Kidney (tissue), 13 donors: ENCODE measurements at regions not wholly inside any gene's neighbourhood (a gene's known extent, or its start where the extent isn't known, plus 50 kb on each side); places are given as distances from the start of the nearest gene placed in this dataset.
"Not testable (repeated sequence)": the region's sequence is repeated elsewhere in the genome, so short reads cannot be mapped to it uniquely, and the experiment has no call there.

ENCODE experiments used
- DNase-seq, 5 donors: peaks; one replicate each; pipeline ENCODE4 v3.0.0-alpha.2; 2013 to 2020
- FAIRE-seq: peaks from 2 replicates; lab custom pipeline; 2012; peaks lifted over from hg19 to GRCh38; lab: Jason Lieb, UNC
- H3K27ac ChIP-seq, 2 donors: one replicate each; pipeline ENCODE4 v1.7.0; 2013; ENCODE audit warnings: low read depth in 2 of 2, low read length in 2 of 2, inconsistent platforms in 1 of 2
- H3K27me3 ChIP-seq: one replicate; pipeline ENCODE4 v1.7.1; 2013; ENCODE audit warnings: low read length, inconsistent platforms; ENCODE audit not compliant: control insufficient read depth, insufficient read depth
- H3K36me3 ChIP-seq, 3 donors: one replicate each; pipeline versions ENCODE4 v1.7.0 to v1.7.1; 2013; ENCODE audit warnings: low read length in 3 of 3, control low read depth in 1 of 3, inconsistent platforms in 1 of 3; ENCODE audit not compliant: insufficient read depth in 3 of 3, control insufficient read depth in 2 of 3
- H3K4me1 ChIP-seq, 3 donors: one replicate each; pipeline versions ENCODE4 v1.7.0 to v1.7.1; 2013; ENCODE audit warnings: low read length in 3 of 3, inconsistent platforms in 1 of 3, low read depth in 1 of 3; ENCODE audit not compliant: control insufficient read depth in 2 of 3, insufficient read depth in 2 of 3
- H3K4me3 ChIP-seq, 3 donors: one replicate each; pipeline versions ENCODE4 v1.7.0 to v1.8.1; 2013; ENCODE audit warnings: low read length in 3 of 3, control low read depth in 1 of 3, inconsistent platforms in 1 of 3
- H3K9ac ChIP-seq, 3 donors: one replicate each; pipeline versions ENCODE4 v1.7.0 to v1.7.1; 2013; ENCODE audit warnings: low read length in 3 of 3, control low read depth in 1 of 3, inconsistent platforms in 1 of 3
- H3K9me3 ChIP-seq, 3 donors: one replicate each; pipeline versions ENCODE4 v1.7.0 to v1.7.1; 2013; ENCODE audit warnings: low read length in 3 of 3, control low read depth in 1 of 3, inconsistent platforms in 1 of 3; ENCODE audit not compliant: control insufficient read depth in 2 of 3, insufficient read depth in 1 of 3
- CTCF ChIP-seq: IDR thresholded peaks from 3 replicates; pipeline ENCODE4 v1.5.1; 2012; ENCODE audit warnings: mild to moderate bottlenecking, moderate library complexity, borderline replicate concordance; ENCODE audit not compliant: insufficient read depth; ENCODE audit errors: extremely low read depth
- intact Hi-C: fragments of 100-400 bp; cut with DNase I; formaldehyde crosslinking; loops from one replicate; pipeline ENCODE4 v1.11.1; 2022
- donor health status: control.
- donor health status: control.
- donor health status: control.
- donor health status: control.
- donor health status: control.
- donor health status: DM: yes; HTN: yes; CAD: no.
- donor health status: Normal renal cell carcinoma (clear cell type).

GRCh38 chr12:19810213-19810612 lies 370.9 kb downstream of the AEBP2 start:
- H3K9ac ChIP-seq, result no peak overlapping the region
- H3K27ac ChIP-seq, result no peak overlapping the region
- no peaks in the 10 kb centered on the region for H3K36me3 ChIP-seq
- no peak overlapping the region for H3K4me3 ChIP-seq
- no peak for TF ChIP-seq CTCF
- intact Hi-C loops, result no loop called here
- DNase-seq, result no peak
- H3K4me1 ChIP-seq, result no peaks in the 10 kb centered on the region
- no peaks in the 10 kb centered on the region for H3K27me3 ChIP-seq
- FAIRE-seq, result no peak
- H3K9me3 ChIP-seq, result no peaks in the 10 kb centered on the region

- H3K27ac ChIP-seq, result no peak overlapping the region
- intact Hi-C loops, result no loop called here
- H3K9ac ChIP-seq, result no peak overlapping the region
- no peaks in the 10 kb centered on the region for H3K36me3 ChIP-seq
- FAIRE-seq (no peak), DNase-seq (no peak)
- H3K9me3 ChIP-seq, result no peaks in the 10 kb centered on the region
- TF ChIP-seq CTCF, result no peak
- no peaks in the 10 kb centered on the region for H3K4me1 ChIP-seq
- no peaks in the 10 kb centered on the region for H3K27me3 ChIP-seq
- no peak overlapping the region for H3K4me3 ChIP-seq
Measured at GRCh38 chr12:19811922-19812321, 372.6 kb downstream of the AEBP2 start.

GRCh38 chr12:19819231-19819630 lies 379.9 kb downstream of the AEBP2 start:
- H3K36me3 ChIP-seq, result no peaks in the 10 kb centered on the region
- intact Hi-C loops, result no loop called here
- H3K4me1 ChIP-seq, result no peaks in the 10 kb centered on the region
- no peak overlapping the region for H3K4me3 ChIP-seq
- TF ChIP-seq CTCF, result no peak
- no peak overlapping the region for H3K27ac ChIP-seq
- FAIRE-seq, result no peak
- no peaks in the 10 kb centered on the region for H3K27me3 ChIP-seq
- no peak overlapping the region for H3K9ac ChIP-seq
- no peak for DNase-seq
- H3K9me3 ChIP-seq, result no peaks in the 10 kb centered on the region

- Histone ChIP-seq H3K9me3 (peaks cover 0 to 1% (median 0%) of the 10 kb centered on the region in 3 donors), H3K4me3 (no peak overlapping the region), H3K27me3 (no peaks in the 10 kb centered on the region), H3K9ac (no peak overlapping the region), H3K27ac (no peak overlapping the region), H3K36me3 (no peaks in the 10 kb centered on the region), H3K4me1 (no peaks in the 10 kb centered on the region)
- no peak for FAIRE-seq
- DNase-seq, result no peak
- intact Hi-C loops, result no loop called here
- no peak for TF ChIP-seq CTCF
Measured at GRCh38 chr12:19822476-19822875, 383.2 kb downstream of the AEBP2 start.

DNA sequence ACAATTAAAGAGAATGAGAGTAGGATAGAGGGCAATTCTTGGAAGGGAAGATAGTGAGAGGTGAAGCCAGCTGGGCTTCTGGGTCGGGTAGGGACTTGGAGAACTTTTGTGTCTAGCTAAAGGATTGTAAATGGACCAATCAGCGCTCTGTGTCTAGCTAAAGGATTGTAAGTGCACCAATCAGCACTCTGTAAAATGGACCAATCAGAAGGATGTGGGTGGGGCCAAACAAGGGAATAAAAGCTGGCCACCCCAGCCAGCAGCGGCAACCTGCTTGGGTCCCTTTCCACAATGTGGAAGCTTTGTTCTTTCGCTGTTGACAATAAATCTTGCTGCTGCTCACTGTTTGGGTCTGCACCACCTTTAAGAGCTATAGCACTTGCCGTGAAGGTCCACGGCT lies 384.0 kb downstream of the AEBP2 start:
- H3K36me3 ChIP-seq, H3K27me3 ChIP-seq, H3K9ac ChIP-seq, H3K4me3 ChIP-seq, DNase-seq, FAIRE-seq, H3K27ac ChIP-seq, H3K9me3 ChIP-seq, intact Hi-C loops, H3K4me1 ChIP-seq: not testable (repeated sequence)
